ENCODE measurements at regions not wholly inside any gene's neighbourhood (a gene's known extent, or its start where the extent isn't known, plus 50 kb on each side); places are given as distances from the start of the nearest gene placed in this dataset.

- H3K9me3 ChIP-seq (replicated peaks): 0 out of 2 replicates have a peak, but pooled peaks cover 2% of the 10 kb centered on the region
- H3K36me3 ChIP-seq: no peaks in the 10 kb centered on the region
- 0 out of 2 replicates have a peak, but pooled peaks cover 3% of the 10 kb centered on the region for H3K27me3 ChIP-seq (replicated peaks)
- H3K4me1 ChIP-seq (replicated peaks): no peaks in the 10 kb centered on the region
- H3K4me3 ChIP-seq: no peak overlapping the region
- DNase-seq (ENCODE audit: low read depth in 1 of 2, low spot score in 2 of 2): no peak
- no peak overlapping the region for H3K27ac ChIP-seq
These were observed 78.9 kb upstream of the CXCL14 start for GRCh38 chr5:135657536-135658305.

- H3K27ac ChIP-seq: no peak overlapping the region
- H3K27me3 ChIP-seq (replicated peaks): 0 out of 2 replicates have a peak, but pooled peaks cover 3% of the 10 kb centered on the region
These were observed 76.7 kb upstream of the CXCL14 start for GRCh38 chr5:135655468-135655815.

DNA sequence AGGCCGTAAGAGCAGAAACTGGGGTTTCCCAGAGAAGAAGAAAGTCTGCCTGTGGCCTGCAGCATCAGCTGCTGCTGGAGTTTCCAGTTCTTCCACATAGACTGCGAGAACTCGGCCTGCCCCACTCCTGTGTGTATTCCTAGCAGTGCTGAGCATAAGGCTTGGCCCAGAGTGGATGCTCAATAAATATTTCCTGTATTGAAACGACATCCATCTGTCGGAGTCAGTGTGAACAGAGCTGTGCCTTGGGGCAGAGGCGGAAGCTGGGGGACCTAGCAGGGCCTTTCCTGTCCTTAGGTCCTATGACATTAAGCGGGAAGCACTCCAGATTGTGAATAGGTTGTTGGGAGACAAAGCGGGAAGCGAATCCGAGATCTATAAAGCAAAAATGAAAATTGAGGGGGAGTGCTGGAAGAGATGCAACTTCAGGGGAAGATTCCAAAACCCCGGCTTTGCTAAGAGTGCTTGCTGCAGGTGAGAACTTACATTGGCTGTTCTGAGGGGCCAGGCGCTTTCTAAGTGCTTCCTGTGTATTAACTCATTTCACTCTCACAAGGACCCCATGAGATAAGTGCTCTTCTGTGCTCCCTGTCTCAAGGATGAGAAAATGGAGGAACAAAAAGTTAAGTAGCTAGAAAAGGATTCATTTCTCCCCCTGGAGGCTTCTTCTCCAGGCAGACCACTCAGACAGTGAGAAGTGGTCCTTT, 76.1 kb upstream of the CXCL14 start:
- no peak overlapping the region for H3K27ac ChIP-seq
- H3K4me1 ChIP-seq (replicated peaks): no peaks in the 10 kb centered on the region
- H3K27me3 ChIP-seq (replicated peaks): 0 out of 2 replicates have a peak, but pooled peaks cover 3% of the 10 kb centered on the region
- H3K4me3 ChIP-seq: no peak overlapping the region
- no peaks in the 10 kb centered on the region for H3K36me3 ChIP-seq
- H3K9me3 ChIP-seq (replicated peaks): 0 out of 2 replicates have a peak, but pooled peaks cover 2% of the 10 kb centered on the region
- DNase-seq (ENCODE audit: low read depth in 1 of 2, low spot score in 2 of 2): no peak

More at GRCh38 chr5:135655468-135655815, 76.7 kb upstream of the CXCL14 start:
- Histone ChIP-seq H3K4me3 (no peak overlapping the region), H3K4me1 (replicated peaks) (no peaks in the 10 kb centered on the region), H3K36me3 (no peaks in the 10 kb centered on the region), H3K9me3 (replicated peaks) (0 out of 2 replicates have a peak, but pooled peaks cover 2% of the 10 kb centered on the region)
- no peak for DNase-seq (ENCODE audit: low read depth in 1 of 2, low spot score in 2 of 2)

GRCh38 chr5:135651156-135651555, 72.4 kb upstream of the CXCL14 start:
- Histone ChIP-seq H3K9me3 (replicated peaks) (no peaks in the 10 kb centered on the region), H3K4me1 (replicated peaks) (peaks cover 12% of the 10 kb centered on the region), H3K27me3 (replicated peaks) (no peaks in the 10 kb centered on the region), H3K27ac (no peak overlapping the region), H3K4me3 (no peak overlapping the region), H3K36me3 (no peaks in the 10 kb centered on the region)
- peak; percentile 51 to 73 for DNase-seq (ENCODE audit: low read depth in 1 of 2, low spot score in 2 of 2)

DNA sequence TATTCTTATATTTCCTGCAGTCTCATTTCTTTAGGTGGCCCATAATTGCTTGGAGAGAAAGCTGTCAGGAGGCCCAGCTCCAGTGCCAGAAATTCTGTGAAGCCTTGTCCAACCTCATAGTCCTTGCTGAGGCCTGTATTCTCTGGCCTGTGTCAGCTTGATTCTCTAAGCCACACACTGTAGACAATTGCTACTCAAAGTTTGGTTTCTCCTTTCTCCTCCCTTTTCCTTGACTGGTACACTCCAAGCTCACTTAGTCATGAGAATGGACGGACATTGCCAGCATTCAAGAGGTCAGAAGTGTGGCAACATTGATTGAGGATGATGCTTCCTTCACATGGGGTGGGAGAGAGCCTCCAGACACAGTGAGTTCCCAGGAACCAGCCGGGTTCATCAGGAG, 71.3 kb upstream of the CXCL14 start:
- DNase-seq (ENCODE audit: low read depth in 1 of 2, low spot score in 2 of 2): no peak
- no peaks in the 10 kb centered on the region for H3K27me3 ChIP-seq (replicated peaks)
- H3K36me3 ChIP-seq: no peaks in the 10 kb centered on the region
- peaks cover 12% of the 10 kb centered on the region for H3K4me1 ChIP-seq (replicated peaks)
- H3K9me3 ChIP-seq (replicated peaks): no peaks in the 10 kb centered on the region
- no peak overlapping the region for H3K4me3 ChIP-seq
- no peak overlapping the region for H3K27ac ChIP-seq

DNA sequence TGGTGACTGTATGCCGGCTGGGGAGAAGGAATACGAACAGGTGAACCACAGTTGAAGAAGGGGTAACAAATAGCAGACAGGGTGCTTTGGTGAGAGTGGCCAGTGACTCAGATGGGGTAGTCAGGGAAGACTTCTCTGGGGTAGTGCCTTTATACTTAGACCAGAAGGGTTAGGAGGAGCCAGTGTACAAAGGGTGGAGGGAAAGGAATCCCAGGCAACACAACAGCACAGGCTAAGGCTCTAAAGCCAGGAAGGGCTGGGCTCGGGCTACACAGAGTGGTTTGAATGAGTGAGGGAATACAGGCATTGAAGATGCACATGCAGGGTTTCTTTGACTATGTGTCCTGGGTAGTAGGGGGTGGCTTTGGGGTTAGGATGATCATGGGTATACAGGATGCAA, 70.6 kb upstream of the CXCL14 start:
- H3K27ac ChIP-seq: no peak overlapping the region
- no peaks in the 10 kb centered on the region for H3K36me3 ChIP-seq
- no peak for DNase-seq (ENCODE audit: low read depth in 1 of 2, low spot score in 2 of 2)
- no peaks in the 10 kb centered on the region for H3K9me3 ChIP-seq (replicated peaks)
- no peaks in the 10 kb centered on the region for H3K27me3 ChIP-seq (replicated peaks)
- H3K4me1 ChIP-seq (replicated peaks): peaks cover 12% of the 10 kb centered on the region
- H3K4me3 ChIP-seq: no peak overlapping the region

- Histone ChIP-seq H3K4me3 (no peak overlapping the region), H3K27me3 (replicated peaks) (no peaks in the 10 kb centered on the region), H3K36me3 (no peaks in the 10 kb centered on the region), H3K9me3 (replicated peaks) (no peaks in the 10 kb centered on the region), H3K4me1 (replicated peaks) (peaks cover 12% of the 10 kb centered on the region), H3K27ac (no peak overlapping the region)
- no peak for DNase-seq (ENCODE audit: low read depth in 1 of 2, low spot score in 2 of 2)
These were observed 69.3 kb upstream of the CXCL14 start for GRCh38 chr5:135648116-135648515.

DNA sequence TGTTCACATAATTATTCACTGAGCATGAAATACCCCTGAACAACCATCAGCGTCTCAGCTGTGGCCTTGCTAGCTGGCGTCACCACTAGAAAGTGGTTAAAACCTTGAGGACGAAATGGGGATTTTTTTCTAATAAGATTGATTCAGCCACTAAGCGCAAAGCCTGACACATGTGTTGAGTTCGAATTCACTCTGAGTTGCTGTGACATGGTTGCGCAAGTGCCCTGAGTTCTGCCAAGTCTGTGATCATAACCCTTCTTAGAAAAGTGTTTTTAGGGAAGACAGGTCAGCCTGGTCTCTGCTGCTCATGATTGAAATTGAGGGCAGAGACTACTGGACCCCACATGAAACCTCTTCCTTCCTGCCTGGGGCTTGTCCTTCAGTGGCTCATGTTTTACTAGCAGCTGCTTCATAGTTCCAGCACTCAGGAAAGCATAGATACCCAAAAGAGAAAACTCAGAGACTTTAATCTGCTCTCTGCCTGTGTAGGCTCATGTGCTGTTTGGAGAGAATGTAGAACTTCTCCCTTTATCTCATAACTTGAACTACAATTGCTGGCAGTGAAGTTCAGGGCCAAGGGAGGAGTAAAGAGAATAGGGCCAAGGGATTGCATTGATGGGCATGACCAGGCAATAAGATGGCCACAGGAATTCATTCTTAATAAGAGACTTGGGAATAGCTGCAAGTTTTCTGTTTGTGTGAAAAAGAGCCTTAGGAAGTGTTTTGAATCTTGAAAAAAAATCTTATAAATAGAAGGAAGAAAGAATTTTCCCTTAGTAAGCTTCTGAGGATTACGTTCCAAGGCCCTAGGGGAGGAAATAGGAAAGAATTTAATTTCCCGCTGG, 66.8 kb upstream of the CXCL14 start:
- no peak for DNase-seq (ENCODE audit: low read depth in 1 of 2, low spot score in 2 of 2)
- peaks cover 12% of the 10 kb centered on the region for H3K4me1 ChIP-seq (replicated peaks)
- no peaks in the 10 kb centered on the region for H3K36me3 ChIP-seq
- H3K27ac ChIP-seq: no peak overlapping the region
- H3K4me3 ChIP-seq: no peak overlapping the region
- H3K27me3 ChIP-seq (replicated peaks): 0 out of 2 replicates have a peak, but pooled peaks cover 3% of the 10 kb centered on the region
- no peaks in the 10 kb centered on the region for H3K9me3 ChIP-seq (replicated peaks)

GRCh38 chr5:135644816-135645215, 66.0 kb upstream of the CXCL14 start:
- no peaks in the 10 kb centered on the region for H3K36me3 ChIP-seq
- DNase-seq (ENCODE audit: low read depth in 1 of 2, low spot score in 2 of 2): no peak
- no peak overlapping the region for H3K27ac ChIP-seq
- H3K4me1 ChIP-seq (replicated peaks): peaks cover 12% of the 10 kb centered on the region
- no peak overlapping the region for H3K4me3 ChIP-seq
- H3K27me3 ChIP-seq (replicated peaks): 0 out of 2 replicates have a peak, but pooled peaks cover 3% of the 10 kb centered on the region
- H3K9me3 ChIP-seq (replicated peaks): no peaks in the 10 kb centered on the region

DNA sequence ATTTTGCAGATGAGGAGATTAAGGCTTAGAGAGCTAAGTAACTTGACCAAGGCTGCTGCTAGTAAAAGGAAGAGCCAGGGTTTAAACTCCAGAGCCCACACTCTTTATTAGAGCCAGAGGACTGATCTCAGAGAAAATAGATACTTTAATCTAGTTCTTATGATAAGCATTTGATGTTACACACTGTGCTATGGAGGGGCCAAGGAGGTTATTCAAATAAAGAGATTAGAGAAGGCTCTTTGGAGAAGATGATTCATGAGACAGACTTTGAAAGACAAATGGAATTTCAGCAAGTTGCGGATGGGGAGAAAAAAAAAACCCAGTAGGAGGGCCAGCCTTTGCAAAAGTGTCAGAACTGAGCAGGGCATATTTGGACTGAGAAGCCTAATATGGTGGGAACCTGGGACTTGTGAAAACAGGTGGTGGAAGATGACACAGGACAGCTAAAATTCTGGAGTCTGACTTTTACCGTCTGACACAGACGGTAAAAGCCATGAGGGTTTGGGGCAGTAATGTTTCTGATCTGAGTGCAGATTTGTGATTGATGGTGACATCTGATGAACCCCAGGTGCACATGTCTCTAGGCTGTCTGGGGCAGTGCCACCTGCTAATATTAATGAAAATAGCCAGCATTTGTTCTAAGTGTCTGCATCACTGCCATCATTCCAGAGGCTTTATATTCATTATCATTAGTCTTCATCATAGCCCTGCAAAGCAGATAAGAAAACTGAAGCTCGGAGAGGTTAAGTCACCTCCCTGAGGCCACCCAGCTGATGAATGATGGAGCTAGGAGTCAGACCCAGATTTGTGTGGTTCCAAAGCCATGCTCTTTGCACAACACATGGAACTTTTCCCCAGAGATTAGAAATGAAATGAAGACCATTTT, 65.3 kb upstream of the CXCL14 start:
- Histone ChIP-seq H3K27ac (no peak overlapping the region), H3K4me1 (replicated peaks) (peaks cover 12% of the 10 kb centered on the region), H3K9me3 (replicated peaks) (no peaks in the 10 kb centered on the region), H3K27me3 (replicated peaks) (0 out of 2 replicates have a peak, but pooled peaks cover 3% of the 10 kb centered on the region), H3K36me3 (no peaks in the 10 kb centered on the region), H3K4me3 (no peak overlapping the region)
- DNase-seq (ENCODE audit: low read depth in 1 of 2, low spot score in 2 of 2): no peak

- H3K9me3 ChIP-seq (replicated peaks): no peaks in the 10 kb centered on the region
- peak in 1 of 2 experiments; percentile 36 for DNase-seq (ENCODE audit: low read depth in 1 of 2, low spot score in 2 of 2)
- H3K27me3 ChIP-seq (replicated peaks): 0 out of 2 replicates have a peak, but pooled peaks cover 3% of the 10 kb centered on the region
- H3K27ac ChIP-seq: no peak overlapping the region
- no peaks in the 10 kb centered on the region for H3K36me3 ChIP-seq
- no peak overlapping the region for H3K4me3 ChIP-seq
- peaks cover under 1% of the 10 kb centered on the region; the same call in 1 of the 2 replicates for H3K4me1 ChIP-seq (replicated peaks)
These were observed 64.1 kb upstream of the CXCL14 start for GRCh38 chr5:135642934-135643333.

DNA sequence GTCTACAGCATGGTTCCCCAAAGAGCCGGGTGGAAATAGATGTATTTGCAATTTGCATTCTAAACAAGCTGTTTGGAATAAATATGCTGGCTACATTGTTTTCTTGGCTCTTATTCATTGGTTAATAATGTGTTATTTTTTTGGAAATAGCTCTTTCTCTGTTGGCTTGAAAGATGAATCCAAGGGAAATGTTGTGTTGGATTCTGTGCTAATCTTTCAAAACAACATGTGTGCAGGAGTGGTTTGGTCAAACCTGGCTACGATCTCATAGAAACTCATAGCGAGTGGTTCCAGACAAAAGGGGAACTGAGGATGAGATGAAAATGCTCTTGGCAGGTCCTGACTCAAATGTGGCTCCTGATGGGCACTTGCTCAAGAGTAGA, 63.7 kb upstream of the CXCL14 start:
- no peaks in the 10 kb centered on the region for H3K36me3 ChIP-seq
- no peak for DNase-seq (ENCODE audit: low read depth in 1 of 2, low spot score in 2 of 2)
- H3K4me3 ChIP-seq: no peak overlapping the region
- no peak overlapping the region for H3K27ac ChIP-seq
- no peaks in the 10 kb centered on the region for H3K4me1 ChIP-seq (replicated peaks)
- 0 out of 2 replicates have a peak, but pooled peaks cover 5% of the 10 kb centered on the region for H3K27me3 ChIP-seq (replicated peaks)
- H3K9me3 ChIP-seq (replicated peaks): no peaks in the 10 kb centered on the region
